HG02798 (cell line): ENCODE measurements at regions not wholly inside any gene's neighbourhood (a gene's known extent, or its start where the extent isn't known, plus 50 kb on each side); places are given as distances from the start of the nearest gene placed in this dataset.
"Not testable (repeated sequence)": the region's sequence is repeated elsewhere in the genome, so short reads cannot be mapped to it uniquely, and the experiment has no call there.

Experiments
- ATAC-seq: cut with Tn5 transposase; IDR thresholded peaks from one replicate; pipeline ENCODE4 v1.9.1; 2021; ENCODE audit warnings: mild to moderate bottlenecking; ENCODE audit not compliant: unreplicated experiment, poor library complexity

DNA sequence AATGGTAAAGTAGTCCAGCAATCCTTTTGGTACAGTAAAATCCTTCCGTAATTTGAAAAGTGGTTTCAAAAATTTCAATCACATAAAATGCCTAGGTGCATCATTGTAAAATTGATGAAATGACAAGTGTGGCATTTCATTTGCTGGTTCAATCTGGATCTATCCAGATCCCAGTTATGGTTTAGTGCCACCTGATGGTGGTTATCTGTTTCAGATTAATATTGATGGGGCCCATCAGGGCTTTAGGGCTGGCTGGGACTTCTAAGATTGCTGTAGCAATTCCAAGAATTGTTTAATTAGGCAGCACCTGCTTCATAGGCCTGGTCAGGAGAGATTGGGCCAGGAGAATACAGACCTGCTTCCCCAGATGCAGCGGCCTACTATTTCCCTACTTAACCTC lies 55.5 kb upstream of the PIK3C3 start:
- no peak for ATAC-seq

DNA sequence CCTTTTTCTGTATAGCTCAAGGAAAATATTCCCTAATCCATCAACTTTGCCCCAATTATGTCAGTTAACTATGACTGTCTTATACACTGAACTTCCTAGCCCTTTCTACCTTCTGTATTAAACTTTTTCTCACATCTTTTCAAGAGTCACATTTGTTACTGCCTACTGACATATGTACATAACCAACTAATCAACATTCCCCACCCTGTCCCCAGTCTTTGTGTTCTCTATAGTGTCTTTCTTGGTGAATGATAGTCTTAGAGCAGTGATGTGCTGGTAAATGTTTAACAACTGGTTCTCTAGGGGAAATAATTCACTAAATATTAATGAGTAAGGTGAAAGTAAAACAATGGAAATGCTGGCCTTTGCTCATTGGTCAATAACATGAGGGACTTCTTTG lies 61.6 kb upstream of the PIK3C3 start:
- ATAC-seq: no peak

GRCh38 chr18:41887100-41887499 lies 67.9 kb upstream of the PIK3C3 start:
- ATAC-seq: no peak

- no peak for ATAC-seq
Observed at GRCh38 chr18:41886126-41886807, 68.8 kb upstream of the PIK3C3 start.

GRCh38 chr18:41881285-41881684 lies 73.7 kb upstream of the PIK3C3 start:
- ATAC-seq: no peak

DNA sequence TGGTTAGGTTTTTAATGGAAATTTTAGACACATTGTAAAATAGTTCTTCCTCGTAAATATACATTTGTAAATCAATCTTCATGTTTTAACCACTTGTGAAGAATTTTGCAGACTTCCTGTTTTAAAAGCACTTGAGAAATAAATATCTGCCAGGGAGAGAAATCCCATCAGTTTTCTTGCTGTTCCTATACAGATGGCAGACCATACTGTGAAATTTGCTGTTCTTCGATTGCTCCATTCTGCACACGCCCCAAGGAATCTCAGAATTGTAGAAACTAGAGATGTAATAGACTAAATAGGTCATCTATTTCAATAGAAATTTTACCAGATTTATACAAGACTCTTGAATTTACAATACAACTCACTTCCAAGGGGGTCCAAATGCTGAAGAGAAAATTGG lies 75.8 kb upstream of the PIK3C3 start:
- no peak for ATAC-seq

GRCh38 chr18:41875094-41875780 lies 79.8 kb upstream of the PIK3C3 start:
- no peak for ATAC-seq

DNA sequence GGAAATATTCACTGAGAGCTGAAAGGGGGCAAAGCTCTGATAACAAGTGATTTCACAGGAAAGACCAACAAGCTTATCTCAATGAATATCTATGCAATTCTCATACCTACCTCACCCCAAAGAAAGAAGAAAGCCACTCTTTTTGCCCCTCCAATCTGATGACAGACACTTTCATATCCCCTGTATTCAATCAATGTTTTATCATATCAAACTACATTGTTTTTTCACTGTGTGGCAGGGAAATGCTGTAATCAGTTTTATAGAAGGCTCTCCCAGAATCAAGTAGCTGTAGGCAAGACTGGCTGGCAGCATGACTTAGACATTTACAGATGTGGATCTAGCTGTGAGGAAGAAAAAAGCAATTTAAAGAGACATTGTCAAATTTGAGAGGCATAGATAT lies 81.3 kb upstream of the PIK3C3 start:
- ATAC-seq: no peak

DNA sequence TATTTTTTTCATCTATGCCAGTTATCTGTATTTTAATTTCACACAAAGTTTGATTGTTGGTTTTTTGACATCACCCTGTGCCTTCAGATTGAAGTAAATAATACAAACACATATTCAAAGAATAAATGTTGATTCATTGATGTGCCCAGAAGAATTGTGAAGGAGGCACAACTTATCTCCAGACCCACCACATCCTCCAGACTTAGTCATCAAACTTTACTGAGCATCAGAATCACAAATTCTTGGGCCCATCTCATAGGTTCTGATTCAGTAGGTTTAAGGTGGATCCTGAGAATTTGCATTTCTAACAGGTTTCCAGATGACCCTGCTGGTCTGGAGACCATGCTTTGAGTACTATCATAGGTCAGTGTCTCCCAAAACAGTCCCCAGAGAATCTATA lies 82.8 kb upstream of the PIK3C3 start:
- ATAC-seq: no peak

DNA sequence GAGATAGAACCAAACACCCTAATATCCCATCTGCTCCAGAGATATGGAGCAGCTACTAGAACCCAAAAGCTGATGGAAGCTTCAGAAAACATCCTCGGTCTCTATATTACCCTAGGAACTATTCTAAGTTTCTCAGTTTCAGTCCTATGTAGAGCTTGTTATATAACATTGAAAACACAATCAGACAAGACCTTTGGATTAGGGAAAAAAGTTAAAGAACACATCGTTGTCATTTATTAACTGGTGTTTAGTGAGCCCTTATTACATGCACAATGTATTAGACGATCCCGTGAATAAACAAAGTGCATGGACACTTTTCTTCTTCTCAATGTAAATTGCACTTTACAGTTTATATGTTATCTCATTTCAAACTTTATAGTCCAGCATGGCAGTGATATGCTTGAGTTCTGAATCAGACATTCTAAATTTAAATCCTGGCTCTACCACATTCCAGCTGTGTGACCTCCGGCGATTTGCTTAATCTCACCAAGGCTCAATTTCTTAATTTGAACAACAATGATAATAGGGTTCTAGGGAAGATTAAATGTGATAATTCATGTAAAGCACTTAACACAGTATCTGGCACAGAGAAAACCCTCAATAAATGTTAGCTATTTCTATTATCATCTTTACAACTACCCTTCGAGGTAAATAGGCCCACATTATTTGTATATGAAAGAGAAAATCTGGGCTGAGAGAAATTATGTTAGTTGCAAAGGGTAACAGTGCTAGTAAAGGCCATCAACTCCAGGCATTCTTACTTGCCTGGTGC lies 83.6 kb upstream of the PIK3C3 start:
- ATAC-seq: no peak

DNA sequence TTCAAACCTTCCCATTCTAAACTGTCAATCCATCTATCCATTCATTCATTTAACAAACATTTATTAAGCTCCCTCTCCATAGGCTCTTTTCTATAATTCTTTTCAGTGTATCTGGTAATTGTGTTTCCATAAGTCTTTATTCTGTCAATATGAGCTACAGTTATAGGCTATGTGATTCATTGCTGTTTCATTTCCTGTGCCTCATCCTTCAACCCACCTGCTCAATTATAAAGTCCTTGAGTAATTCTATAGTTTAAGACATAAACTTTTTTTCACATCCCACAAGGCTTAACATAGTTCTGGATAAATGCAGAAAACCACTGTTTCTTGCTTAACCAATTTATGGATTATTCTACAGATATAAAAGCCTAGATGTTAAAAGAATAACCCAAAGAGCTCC lies 84.2 kb upstream of the PIK3C3 start:
- no peak for ATAC-seq

- no peak for ATAC-seq
Observed at GRCh38 chr18:41870191-41870590, 84.8 kb upstream of the PIK3C3 start.

- not testable (repeated sequence) for ATAC-seq
Observed at GRCh38 chr18:41865796-41866195, 89.2 kb upstream of the PIK3C3 start.

DNA sequence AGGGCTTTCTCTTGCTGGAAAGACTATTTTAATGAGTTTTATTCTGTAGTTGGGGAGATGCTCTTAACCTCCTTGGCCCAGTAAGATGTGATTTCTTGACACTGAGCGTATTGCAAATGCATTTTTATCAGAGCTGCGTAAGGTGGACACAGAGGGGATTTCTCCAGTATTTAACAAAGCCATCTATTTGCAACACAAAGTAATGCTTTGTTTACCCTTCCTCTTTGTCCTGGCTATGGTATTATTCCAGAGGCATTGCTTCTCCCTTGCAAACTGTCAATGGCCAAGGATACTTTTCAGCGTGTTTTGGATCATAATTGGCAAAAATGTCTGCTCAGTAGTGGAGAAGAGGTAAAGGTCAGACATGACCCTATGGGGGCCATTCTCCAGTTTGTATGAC lies 90.8 kb upstream of the PIK3C3 start:
- no peak for ATAC-seq

DNA sequence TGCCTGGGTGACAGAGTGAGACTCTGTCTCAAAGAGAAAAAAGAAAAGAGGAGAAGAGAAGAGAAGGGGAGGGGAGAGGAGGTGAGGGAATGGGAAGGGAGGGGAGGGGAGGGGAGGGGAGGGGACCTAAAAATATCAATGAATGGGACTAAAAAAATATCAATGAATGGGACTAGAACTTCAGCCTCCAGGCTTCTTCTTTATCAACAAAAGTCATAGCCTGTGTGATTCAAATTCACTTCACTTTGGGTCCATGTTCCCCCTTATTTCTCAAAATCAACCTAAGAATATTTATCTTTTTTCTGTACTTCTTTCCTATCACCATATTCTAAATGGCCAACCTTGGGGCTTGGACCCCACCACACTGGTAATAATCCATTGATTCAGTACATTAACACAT lies 92.1 kb upstream of the PIK3C3 start:
- no peak for ATAC-seq

DNA sequence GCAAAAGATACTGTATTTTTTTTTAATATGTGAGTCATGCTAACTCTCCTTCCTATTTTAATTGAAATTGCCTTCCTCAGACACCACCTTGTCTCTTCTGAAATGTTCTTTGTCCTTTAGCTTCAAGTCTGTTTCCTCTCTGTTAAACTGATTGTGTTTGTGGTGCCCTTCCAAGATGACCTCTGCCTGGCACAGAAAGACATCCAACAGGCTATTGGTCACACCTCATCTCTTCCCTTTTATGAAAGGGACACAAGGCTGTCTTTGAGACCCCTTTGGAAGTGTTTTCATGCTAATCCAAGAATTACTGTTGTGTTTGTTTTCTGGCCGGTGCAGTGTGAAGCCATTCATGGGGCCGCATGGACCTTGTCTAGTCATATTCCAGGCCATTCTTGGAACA lies 94.0 kb upstream of the PIK3C3 start:
- ATAC-seq: no peak

GRCh38 chr18:41858761-41859555 lies 96.1 kb upstream of the PIK3C3 start:
- ATAC-seq: no peak

DNA sequence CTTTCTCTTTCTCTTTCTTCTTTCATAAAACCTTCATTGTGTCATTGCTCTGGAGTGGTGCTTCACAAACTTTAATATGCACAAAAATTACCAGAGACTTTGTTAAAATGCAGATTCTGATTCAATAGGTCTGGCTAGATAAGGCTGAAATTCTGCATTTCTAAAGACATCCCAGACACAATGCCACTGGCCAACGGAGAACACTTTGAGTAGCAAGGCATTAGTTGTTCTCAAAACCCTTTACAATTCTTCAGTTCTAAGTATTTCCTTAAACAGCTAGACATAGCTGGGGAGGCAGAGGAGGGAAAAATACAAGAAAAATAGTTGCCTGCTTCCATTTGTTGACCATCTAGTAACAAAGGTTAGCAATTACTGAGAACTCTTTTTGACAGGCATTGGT lies 101.8 kb upstream of the PIK3C3 start:
- ATAC-seq: no peak

DNA sequence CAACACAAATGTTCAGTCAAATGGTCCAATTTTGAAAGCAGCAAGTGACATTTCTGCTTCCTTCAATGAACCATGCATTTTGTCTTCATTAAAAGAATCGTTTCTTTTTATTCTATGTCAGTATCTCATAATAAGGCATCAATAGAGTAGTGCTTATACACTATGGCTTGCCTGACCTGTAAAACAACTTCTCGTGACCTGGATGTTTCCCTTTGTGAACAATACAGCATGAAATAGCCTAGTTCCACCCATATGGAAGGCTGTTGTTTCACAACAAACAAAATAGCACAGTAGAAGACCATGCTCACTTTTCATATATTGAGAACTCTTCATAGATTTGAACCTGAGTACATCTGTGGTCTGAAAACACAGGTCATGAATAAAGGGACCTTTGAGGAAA lies 104.3 kb upstream of the PIK3C3 start:
- no peak for ATAC-seq

- ATAC-seq: no peak
Observed at GRCh38 chr18:41849632-41850031, 105.4 kb upstream of the PIK3C3 start.

- ATAC-seq: no peak
Observed at GRCh38 chr18:41845563-41845962, 109.5 kb upstream of the PIK3C3 start.
